Mammary epithelial cell (primary cell): ENCODE measurements at regions not wholly inside any gene's neighbourhood (a gene's known extent, or its start where the extent isn't known, plus 50 kb on each side); places are given as distances from the start of the nearest gene placed in this dataset.

Experiments
- EZH2 ChIP-seq: IDR thresholded peaks from 2 replicates; pipeline ENCODE4 v1.6.1; 2012; ENCODE audit warnings: low read length, inconsistent platforms, borderline replicate concordance
- TF ChIP-seq, protein P1 (sequence below), 2 donors: IDR thresholded peaks in 1 of 2; conservative IDR thresholded peaks in 1 of 2; 2 replicates each; pipeline ENCODE4 v1.5.1; 2011 to 2012; ENCODE audit warnings: inconsistent platforms in 2 of 2, low read length in 2 of 2, mild to moderate bottlenecking in 2 of 2, control low read depth in 1 of 2, low read depth in 1 of 2; ENCODE audit not compliant: insufficient read depth in 1 of 2; ENCODE audit errors: extremely low read depth in 1 of 2

DNA sequence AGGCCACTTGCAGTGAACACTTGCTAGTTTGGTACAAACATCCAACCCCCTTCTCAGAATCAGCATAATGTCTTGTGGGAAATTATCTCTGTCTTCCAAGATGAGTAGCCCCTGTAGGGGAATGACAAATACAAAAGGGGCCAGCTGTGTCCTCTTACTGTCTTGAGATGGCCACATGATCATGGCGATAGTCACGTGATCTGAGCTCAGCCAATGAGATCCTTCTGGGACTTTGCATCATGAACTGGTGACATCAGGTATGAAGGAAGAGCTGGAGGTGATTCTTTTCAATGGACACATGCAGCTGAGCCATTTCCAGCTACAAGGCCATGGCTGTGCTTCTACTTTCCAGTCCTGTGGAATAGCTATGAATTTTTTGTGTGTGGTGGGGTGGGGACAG lies 206.3 kb downstream of the IRX1 start:
- TF ChIP-seq, protein P1, sequence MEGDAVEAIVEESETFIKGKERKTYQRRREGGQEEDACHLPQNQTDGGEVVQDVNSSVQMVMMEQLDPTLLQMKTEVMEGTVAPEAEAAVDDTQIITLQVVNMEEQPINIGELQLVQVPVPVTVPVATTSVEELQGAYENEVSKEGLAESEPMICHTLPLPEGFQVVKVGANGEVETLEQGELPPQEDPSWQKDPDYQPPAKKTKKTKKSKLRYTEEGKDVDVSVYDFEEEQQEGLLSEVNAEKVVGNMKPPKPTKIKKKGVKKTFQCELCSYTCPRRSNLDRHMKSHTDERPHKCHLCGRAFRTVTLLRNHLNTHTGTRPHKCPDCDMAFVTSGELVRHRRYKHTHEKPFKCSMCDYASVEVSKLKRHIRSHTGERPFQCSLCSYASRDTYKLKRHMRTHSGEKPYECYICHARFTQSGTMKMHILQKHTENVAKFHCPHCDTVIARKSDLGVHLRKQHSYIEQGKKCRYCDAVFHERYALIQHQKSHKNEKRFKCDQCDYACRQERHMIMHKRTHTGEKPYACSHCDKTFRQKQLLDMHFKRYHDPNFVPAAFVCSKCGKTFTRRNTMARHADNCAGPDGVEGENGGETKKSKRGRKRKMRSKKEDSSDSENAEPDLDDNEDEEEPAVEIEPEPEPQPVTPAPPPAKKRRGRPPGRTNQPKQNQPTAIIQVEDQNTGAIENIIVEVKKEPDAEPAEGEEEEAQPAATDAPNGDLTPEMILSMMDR (conservative IDR thresholded peaks at IDR 0.05 in 1 of 2, IDR thresholded peaks at IDR 0.05 in 1 of 2; ENCODE audit: extremely low read depth in 1 of 2, insufficient read depth in 1 of 2, low read depth in 1 of 2, low read length in 2 of 2) = no peak
- TF ChIP-seq EZH2 = no peak
